GM18867 (cell line): ENCODE measurements at regions not wholly inside any gene's neighbourhood (a gene's known extent, or its start where the extent isn't known, plus 50 kb on each side); places are given as distances from the start of the nearest gene placed in this dataset.
"Not testable (repeated sequence)": the region's sequence is repeated elsewhere in the genome, so short reads cannot be mapped to it uniquely, and the experiment has no call there.

Source experiments
- ATAC-seq: cut with Tn5 transposase; IDR thresholded peaks from one replicate; pipeline ENCODE4 v1.9.1; 2021; ENCODE audit warnings: mild to moderate bottlenecking, moderate library complexity; ENCODE audit not compliant: unreplicated experiment

GRCh38 chr6:25112322-25112773 is 166.8 kb upstream of the CARMIL1 start:
- no peak for ATAC-seq

GRCh38 chr6:25113436-25113835 is 165.7 kb upstream of the CARMIL1 start:
- no peak for ATAC-seq

GRCh38 chr6:25118038-25118437 is 161.1 kb upstream of the CARMIL1 start:
- ATAC-seq, result no peak

- no peak for ATAC-seq
Observed at GRCh38 chr6:25121186-25121585, 158.0 kb upstream of the CARMIL1 start.

- no peak for ATAC-seq
Observed at GRCh38 chr6:25122001-25122400, 157.2 kb upstream of the CARMIL1 start.

GRCh38 chr6:25122622-25123237 is 156.4 kb upstream of the CARMIL1 start:
- ATAC-seq, result no peak

- ATAC-seq, result no peak
Observed at GRCh38 chr6:25124216-25124715, 154.9 kb upstream of the CARMIL1 start.

GRCh38 chr6:25125736-25126135 is 153.4 kb upstream of the CARMIL1 start:
- no peak for ATAC-seq

GRCh38 chr6:25127076-25127837 is 151.9 kb upstream of the CARMIL1 start:
- ATAC-seq, result no peak

- no peak for ATAC-seq
Observed at GRCh38 chr6:25130518-25130917, 148.7 kb upstream of the CARMIL1 start.

GRCh38 chr6:25132934-25133333 is 146.2 kb upstream of the CARMIL1 start:
- ATAC-seq, result no peak

- no peak for ATAC-seq
Observed at GRCh38 chr6:25133568-25133967, 145.6 kb upstream of the CARMIL1 start.

- no peak for ATAC-seq
Observed at GRCh38 chr6:25136854-25137253, 142.3 kb upstream of the CARMIL1 start.

- ATAC-seq, result peak; percentile 5
Observed at GRCh38 chr6:25137480-25137879, 141.7 kb upstream of the CARMIL1 start.

- ATAC-seq, result no peak
Observed at GRCh38 chr6:25137916-25138232, 141.3 kb upstream of the CARMIL1 start.

GRCh38 chr6:25138233-25138933 is 140.8 kb upstream of the CARMIL1 start:
- peak; percentile 90 for ATAC-seq

- ATAC-seq, result peak; percentile 26
Observed at GRCh38 chr6:25138934-25139415, 140.2 kb upstream of the CARMIL1 start.

GRCh38 chr6:25139608-25140007 is 139.6 kb upstream of the CARMIL1 start:
- ATAC-seq, result not testable (repeated sequence)

- ATAC-seq, result no peak
Observed at GRCh38 chr6:25142506-25142905, 136.7 kb upstream of the CARMIL1 start.

- ATAC-seq, result no peak
Observed at GRCh38 chr6:25144919-25145318, 134.3 kb upstream of the CARMIL1 start.

- ATAC-seq, result peak; percentile 99
Observed at GRCh38 chr6:25147223-25147622, 132.0 kb upstream of the CARMIL1 start.

GRCh38 chr6:25150031-25150430 is 129.1 kb upstream of the CARMIL1 start:
- no peak for ATAC-seq
